ENCODE measurements at regions not wholly inside any gene's neighbourhood (a gene's known extent, or its start where the extent isn't known, plus 50 kb on each side); places are given as distances from the start of the nearest gene placed in this dataset.

DNA sequence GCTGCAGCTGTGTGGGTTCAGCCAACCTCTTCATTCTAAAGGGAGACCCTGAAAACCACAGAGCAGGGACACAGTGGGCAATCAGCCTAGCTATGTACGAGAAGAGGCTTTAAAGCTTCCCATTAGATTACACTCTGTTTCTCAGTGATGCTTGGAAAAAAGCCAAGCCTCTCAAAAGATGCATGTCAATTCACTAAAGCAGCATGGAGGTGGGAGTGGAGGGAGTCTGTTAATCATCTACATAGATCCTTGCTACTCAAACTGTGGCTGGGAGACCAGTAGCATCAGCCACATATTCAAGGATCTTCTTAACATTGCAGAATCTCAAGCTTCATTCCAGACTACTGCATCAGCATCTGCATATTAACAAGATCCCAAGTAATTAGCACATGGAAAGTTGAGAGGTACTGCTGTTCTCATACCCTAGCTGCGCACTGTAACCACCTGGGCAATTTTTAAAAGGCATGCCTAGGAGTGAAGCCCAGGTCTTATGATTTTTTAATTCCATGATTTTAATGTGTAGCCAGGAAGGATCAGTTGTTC, 305.9 kb downstream of the PMP22 start:
- Histone ChIP-seq H3K27ac (no peak overlapping the region), H3K4me1 (no peaks in the 10 kb centered on the region), H3K4me3 (no peak overlapping the region), H3K9me3 (no peaks in the 10 kb centered on the region), H3K36me3 (no peaks in the 10 kb centered on the region), H3K27me3 (no peaks in the 10 kb centered on the region)
- TF ChIP-seq POLR2A (IDR thresholded peaks at IDR 0.05) (no peak), CTCF (IDR thresholded peaks at IDR 0.05 in 4 of 5, conservative IDR thresholded peaks at IDR 0.05 in 1 of 5) (no peak)
- DNase-seq, result no peak
- in situ Hi-C loops (cut with MboI; ENCODE audit: low sequenced_read_pairs in 4 of 4) (no loop called here), intact Hi-C loops (cut with DNase I; ENCODE audit: low total_unique reads) (no loop called here)
- no peak for ATAC-seq

- TF ChIP-seq CTCF (IDR thresholded peaks at IDR 0.05 in 4 of 5, conservative IDR thresholded peaks at IDR 0.05 in 1 of 5) (no peak), POLR2A (IDR thresholded peaks at IDR 0.05) (no peak)
- Histone ChIP-seq H3K27ac (no peak overlapping the region), H3K4me3 (no peak overlapping the region), H3K9me3 (no peaks in the 10 kb centered on the region), H3K36me3 (no peaks in the 10 kb centered on the region), H3K4me1 (no peaks in the 10 kb centered on the region), H3K27me3 (no peaks in the 10 kb centered on the region)
- in situ Hi-C loops (cut with MboI; ENCODE audit: low sequenced_read_pairs in 4 of 4) (no loop called here), intact Hi-C loops (cut with DNase I; ENCODE audit: low total_unique reads) (no loop called here)
- DNase-seq, result no peak
- no peak for ATAC-seq
Observed at GRCh38 chr17:14953405-14953804, 311.7 kb downstream of the PMP22 start.

DNA sequence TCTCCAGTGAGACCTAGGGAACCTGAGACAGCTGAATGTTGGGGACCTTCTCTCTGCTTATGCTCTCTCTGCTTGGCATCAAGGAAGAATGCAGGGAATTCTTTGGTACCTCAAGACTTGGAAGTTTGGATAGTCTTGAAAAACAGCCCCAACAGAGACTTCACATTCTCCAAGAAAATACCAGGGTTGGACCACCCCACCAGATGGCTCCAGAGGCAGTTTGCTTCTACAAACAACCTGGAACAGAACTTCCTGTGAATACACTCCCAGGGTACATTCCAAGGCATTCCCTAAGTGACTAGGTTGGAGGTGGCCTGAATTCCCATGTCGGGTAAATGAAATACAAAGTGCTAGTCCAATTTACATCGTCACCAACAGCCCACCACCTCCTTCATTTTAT, 314.4 kb downstream of the PMP22 start:
- no peak for ATAC-seq
- Histone ChIP-seq H3K9me3 (no peaks in the 10 kb centered on the region), H3K27me3 (no peaks in the 10 kb centered on the region), H3K4me3 (no peak overlapping the region), H3K4me1 (no peaks in the 10 kb centered on the region), H3K27ac (no peak overlapping the region), H3K36me3 (no peaks in the 10 kb centered on the region)
- no peak for DNase-seq
- in situ Hi-C loops (cut with MboI; ENCODE audit: low sequenced_read_pairs in 4 of 4) (no loop called here), intact Hi-C loops (cut with DNase I; ENCODE audit: low total_unique reads) (no loop called here)
- TF ChIP-seq POLR2A (IDR thresholded peaks at IDR 0.05) (no peak), CTCF (IDR thresholded peaks at IDR 0.05 in 4 of 5, conservative IDR thresholded peaks at IDR 0.05 in 1 of 5) (no peak)

DNA sequence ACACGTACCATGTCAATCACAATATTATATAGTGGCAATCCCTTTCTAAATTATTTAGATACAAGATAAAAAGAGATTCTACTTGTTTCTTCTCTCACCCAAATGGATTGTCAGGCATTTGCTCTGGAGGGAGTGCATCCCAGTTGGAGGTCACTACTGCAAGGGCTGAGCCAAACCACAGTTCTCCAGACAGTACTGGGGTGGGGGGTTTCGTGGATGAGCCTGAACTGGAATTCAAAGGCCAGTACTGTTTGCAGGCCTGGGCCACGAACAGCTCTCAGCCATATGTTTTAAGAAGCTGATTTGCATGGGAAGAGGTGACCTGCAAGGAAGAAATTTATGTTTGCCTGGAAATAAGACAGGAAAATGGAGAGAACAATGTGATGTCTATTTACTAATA, 314.9 kb downstream of the PMP22 start:
- TF ChIP-seq POLR2A (IDR thresholded peaks at IDR 0.05) (no peak), CTCF (IDR thresholded peaks at IDR 0.05 in 4 of 5, conservative IDR thresholded peaks at IDR 0.05 in 1 of 5) (no peak)
- Histone ChIP-seq H3K27me3 (no peaks in the 10 kb centered on the region), H3K4me3 (no peak overlapping the region), H3K27ac (no peak overlapping the region), H3K36me3 (no peaks in the 10 kb centered on the region), H3K4me1 (no peaks in the 10 kb centered on the region), H3K9me3 (no peaks in the 10 kb centered on the region)
- no peak for ATAC-seq
- no peak for DNase-seq
- intact Hi-C loops (cut with DNase I; ENCODE audit: low total_unique reads) (no loop called here), in situ Hi-C loops (cut with MboI; ENCODE audit: low sequenced_read_pairs in 4 of 4) (no loop called here)

GRCh38 chr17:14947671-14948070, 317.5 kb downstream of the PMP22 start:
- Histone ChIP-seq H3K9me3 (no peaks in the 10 kb centered on the region), H3K36me3 (no peaks in the 10 kb centered on the region), H3K27me3 (no peaks in the 10 kb centered on the region), H3K4me3 (no peak overlapping the region), H3K4me1 (no peaks in the 10 kb centered on the region), H3K27ac (no peak overlapping the region)
- intact Hi-C loops (cut with DNase I; ENCODE audit: low total_unique reads) (no loop called here), in situ Hi-C loops (cut with MboI; ENCODE audit: low sequenced_read_pairs in 4 of 4) (loop anchor here in 2 of 4 donors (25.0 kb wide), 2 partner anchors 1360 to 1610 kb away; no protein-coding TSS in a partner anchor)
- DNase-seq (no peak), ATAC-seq (no peak)
- TF ChIP-seq POLR2A (IDR thresholded peaks at IDR 0.05) (no peak), CTCF (IDR thresholded peaks at IDR 0.05 in 4 of 5, conservative IDR thresholded peaks at IDR 0.05 in 1 of 5) (no peak)

Data from gastrocnemius medialis (tissue), 4 donors.